ENCODE measurements at regions not wholly inside any gene's neighbourhood (a gene's known extent, or its start where the extent isn't known, plus 50 kb on each side); places are given as distances from the start of the nearest gene placed in this dataset.
"Not testable (repeated sequence)": the region's sequence is repeated elsewhere in the genome, so short reads cannot be mapped to it uniquely, and the experiment has no call there.

DNA sequence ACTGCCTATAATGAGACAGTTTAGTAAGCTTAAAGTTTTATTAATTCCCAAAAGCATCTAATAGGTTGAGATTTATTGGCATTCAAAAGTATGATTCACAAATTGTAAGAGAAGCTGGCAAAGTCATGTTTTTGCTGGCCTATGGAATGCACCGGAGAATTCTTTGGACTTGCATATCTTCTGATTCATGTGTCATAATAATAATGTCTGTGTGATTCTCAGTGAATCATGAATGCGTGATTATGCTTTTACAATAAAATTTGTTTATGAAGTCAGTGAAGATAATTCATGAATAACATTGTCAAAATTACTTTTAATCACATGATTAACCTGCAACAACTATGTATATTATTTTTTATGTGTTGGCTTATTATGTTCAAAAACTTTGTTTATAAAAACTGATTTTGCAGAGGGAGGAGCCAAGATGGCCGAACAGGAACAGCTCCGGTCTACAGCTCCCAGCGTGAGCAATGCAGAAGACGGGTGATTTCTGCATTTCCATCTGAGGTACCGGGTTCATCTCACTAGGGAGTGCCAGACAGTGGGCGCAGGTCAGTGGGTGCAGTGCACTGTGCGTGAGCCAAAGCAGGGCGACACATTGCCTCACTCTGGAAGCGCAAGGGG lies 389.2 kb downstream of the SRGAP2C start:
- not testable (repeated sequence) for DNase-seq (ENCODE audit: low spot score)

DNA sequence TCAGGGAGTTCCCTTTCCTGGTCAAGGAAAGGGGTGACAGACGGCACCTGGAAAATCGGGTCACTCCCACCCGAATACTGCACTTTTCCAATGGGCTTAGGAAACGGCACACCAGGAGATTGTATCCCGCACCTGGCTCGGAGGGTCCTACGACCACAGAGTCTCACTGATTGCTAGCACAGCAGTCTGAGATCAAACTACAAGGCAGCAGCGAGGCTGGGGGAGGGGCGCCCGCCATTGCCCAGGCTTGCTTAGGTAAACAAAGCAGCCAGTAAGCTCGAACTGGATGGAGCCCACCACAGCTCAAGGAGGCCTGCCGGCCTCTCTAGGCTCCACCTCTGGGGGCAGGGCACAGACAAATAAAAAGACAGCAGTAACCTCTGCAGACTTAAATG lies 389.7 kb downstream of the SRGAP2C start:
- not testable (repeated sequence) for DNase-seq (ENCODE audit: low spot score)

DNA sequence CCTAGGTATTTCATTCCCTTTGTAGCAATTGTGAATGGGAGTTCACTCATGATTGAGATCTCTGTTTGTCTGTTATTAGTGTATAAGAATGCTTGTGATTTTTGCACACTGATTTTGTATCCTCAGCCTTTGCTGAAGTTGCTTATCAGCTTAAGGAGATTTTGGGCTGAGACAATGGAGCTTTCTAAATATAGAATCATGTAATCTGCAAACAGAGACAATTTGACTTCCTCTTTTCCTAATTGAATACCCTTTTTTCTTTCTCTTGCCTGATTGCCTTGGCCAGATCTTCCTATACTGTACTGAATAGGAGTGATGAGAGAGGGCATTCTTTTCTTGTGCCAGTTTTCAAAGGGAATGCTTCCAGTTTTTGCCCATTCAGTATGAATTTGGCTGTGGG lies 398.1 kb downstream of the SRGAP2C start:
- DNase-seq (ENCODE audit: low spot score), result not testable (repeated sequence)

DNA sequence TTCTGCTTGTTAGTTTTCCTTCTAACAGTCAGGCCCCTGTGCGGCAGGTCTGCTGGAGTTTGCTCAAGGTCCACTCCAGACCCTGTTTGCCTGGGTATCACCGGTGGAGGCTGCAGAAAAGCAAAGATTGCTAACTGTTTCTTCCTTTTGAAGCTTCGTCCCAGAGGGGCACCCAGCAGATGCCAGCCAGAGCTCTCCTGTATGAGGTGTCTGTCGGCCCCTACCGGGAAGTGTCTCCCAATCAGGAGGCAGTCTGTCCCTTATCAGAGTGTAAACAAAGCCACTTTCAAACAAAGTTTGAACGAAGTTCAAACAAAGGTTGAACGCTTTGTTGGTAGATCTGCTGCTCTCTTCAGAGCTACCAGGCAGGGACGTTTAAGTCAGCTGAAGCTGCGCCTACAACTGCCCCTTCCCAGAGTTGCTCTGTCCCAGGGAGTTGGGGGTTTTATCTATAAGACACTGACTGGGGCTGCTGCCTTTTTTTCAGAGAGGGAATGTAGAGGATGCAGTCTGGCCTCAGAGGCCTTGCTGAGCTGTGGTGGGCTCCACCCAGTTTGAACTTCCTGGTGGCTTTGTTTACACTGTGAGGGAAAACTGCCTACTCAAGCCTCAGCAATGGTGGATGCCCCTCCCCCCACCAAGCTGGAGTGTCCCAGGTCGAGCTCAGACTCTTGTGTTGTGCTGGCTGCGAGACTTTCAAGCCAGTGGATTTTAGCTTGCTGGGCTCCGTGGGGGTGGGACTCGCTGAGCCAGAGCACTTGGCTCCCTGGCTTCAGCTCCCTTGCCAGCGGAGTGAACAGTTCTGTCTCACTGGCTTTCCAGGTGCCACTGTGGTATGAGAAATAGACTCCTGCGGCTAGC lies 401.8 kb downstream of the SRGAP2C start:
- DNase-seq (ENCODE audit: low spot score), result no peak

DNA sequence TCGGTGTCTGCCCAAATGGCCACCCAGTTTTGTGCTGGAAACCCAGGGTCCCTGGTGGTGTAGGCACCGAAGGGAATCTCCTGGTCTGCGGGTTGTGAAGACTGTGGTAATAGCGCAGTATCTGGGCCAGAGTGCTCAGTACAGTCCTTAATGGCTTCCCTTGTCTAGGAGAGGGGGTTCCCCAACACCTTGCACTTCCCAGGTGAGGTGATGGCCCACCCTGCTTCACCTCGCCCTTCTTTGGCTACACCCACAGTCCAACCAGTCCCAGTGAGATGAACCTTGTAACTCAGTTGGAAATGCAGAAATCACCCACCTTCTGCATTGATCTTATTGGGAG lies 402.4 kb downstream of the SRGAP2C start:
- no peak for DNase-seq (ENCODE audit: low spot score)

DNA sequence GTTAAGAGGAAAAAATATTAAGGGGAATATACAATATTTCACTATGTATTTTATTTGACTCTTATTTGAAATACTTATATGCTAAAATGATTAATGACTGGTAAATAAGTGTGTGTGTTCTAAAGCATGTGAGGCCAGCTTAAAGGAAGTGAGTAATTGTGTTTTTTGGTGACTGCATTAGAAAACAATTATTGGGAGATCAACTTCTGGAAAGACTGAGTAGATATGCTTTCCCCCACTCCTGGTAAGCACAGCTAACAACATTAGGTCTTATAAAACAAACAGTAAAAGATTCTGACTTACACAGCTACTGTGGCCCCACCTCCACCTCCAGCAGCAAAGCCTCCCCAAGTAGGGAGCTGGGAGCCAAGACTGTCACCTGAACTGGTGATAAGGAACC lies 403.0 kb downstream of the SRGAP2C start:
- no peak for DNase-seq (ENCODE audit: low spot score)

DNA sequence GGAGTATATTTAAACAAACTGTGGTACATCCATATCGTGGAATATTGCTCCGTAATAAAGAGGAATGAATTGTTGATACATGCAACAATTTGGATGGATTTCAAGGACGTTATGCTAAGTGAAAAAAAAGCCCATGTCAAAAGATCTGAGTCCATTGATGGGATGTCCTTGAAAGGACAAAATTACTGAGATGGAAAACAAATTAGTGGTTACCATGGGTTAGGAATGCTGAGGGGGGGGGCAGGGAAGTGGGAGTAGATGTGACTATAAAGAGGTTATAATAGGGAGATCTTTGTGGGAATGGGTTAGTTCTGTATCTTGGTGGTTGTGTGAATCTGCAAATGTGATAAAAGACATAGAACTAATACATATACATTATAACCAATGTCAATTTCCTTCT lies 409.3 kb downstream of the SRGAP2C start:
- no peak for DNase-seq (ENCODE audit: low spot score)

DNA sequence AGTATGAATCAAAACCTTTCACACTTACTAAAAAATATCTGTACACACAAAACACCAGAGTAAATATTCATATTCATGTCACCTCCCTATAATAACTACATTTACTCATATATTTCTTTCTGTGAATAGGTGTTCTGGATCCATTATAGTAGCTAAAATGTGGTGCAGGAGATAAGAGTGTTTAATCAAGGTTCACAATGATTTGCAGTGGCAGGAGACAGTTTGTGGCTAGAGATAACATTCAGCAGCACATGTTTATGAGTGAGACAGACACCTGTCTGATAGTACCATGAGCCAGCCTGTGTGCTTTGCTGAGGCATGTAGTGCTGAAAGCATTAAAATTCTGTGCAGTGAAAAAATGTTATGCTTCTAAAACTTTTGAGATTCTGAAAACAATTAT lies 410.3 kb downstream of the SRGAP2C start:
- DNase-seq (ENCODE audit: low spot score), result no peak

DNA sequence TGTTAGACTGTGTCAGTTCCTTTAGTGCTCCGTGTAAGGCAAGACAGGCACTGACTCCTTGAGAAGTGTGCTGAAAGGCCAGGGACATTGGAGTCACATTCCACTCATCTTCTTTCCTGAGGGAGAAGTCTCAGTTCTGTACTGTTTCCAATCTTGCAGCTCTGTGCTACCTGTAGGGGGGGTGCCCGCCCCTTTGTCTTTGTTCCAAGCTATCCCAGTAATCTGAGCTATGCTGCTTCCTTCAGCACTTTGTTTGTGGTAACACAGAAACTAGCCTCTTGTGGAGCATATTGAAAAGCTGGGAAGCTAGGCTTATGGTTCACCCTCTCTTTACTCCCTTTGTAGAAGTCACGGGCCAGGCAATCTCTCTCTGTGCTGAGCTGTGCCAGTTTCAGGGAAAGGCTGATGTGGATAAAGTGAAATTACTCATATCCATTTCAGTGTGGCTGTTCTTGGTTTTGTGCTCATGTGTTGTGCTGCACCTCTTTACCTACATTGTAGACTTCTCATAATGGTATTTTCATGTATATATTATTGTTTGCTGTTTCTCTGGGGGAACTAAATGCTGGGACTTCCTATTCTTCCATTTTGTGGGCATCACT lies 420.2 kb downstream of the SRGAP2C start:
- not testable (repeated sequence) for DNase-seq (ENCODE audit: low spot score)

DNA sequence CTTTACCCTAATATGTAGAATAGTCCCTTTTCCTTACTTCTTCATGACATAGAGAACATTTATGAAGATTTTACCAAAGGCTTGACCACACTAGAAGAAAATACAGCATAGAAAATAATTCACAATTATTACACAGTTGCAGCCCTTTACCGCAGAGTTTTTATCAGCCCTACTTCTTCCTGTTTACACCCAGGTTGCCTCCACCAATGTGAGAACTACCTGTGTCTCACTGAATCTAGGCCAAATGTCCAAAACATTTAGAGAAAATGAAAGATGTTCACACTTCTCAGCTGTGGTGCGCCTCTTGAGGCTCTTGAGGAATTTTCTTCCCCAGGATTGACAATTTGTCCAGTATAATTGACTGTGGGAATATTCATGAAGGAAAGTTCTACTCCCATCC lies 422.7 kb downstream of the SRGAP2C start:
- not testable (repeated sequence) for DNase-seq (ENCODE audit: low spot score)
